HEK293 (cell line): ENCODE measurements at regions not wholly inside any gene's neighbourhood (a gene's known extent, or its start where the extent isn't known, plus 50 kb on each side); places are given as distances from the start of the nearest gene placed in this dataset.

ENCODE experiments used
- CTCF ChIA-PET: fragments of 350-600 bp; formaldehyde crosslinking; extraction: SDS; loops from one replicate; lab custom pipeline; 2021; ENCODE audit warnings: antibody characterized with exemption; lab: Yijun Ruan, JAX
- POLR2A ChIA-PET: fragments of 300-600 bp; formaldehyde crosslinking; extraction: SDS; loops from one replicate; lab custom pipeline; 2020; ENCODE audit warnings: antibody characterized with exemption, inconsistent platforms; lab: Yijun Ruan, JAX
- H3K27ac ChIP-seq: fragments of 200-500 bp; sonication (Bioruptor generic); 2 replicates; pipeline ENCODE4 v1.5.1; 2014; ENCODE audit warnings: low read depth, low read length, control low read depth, inconsistent platforms; ENCODE audit errors: extremely low read depth
- H3K36me3 ChIP-seq, 2 experiments: fragments of 200-500 bp in 1 of 2; sonication (Bioruptor generic) in 1 of 2; 1 replicate in 1 of 2; 2 replicates in 1 of 2; pipeline ENCODE4 v1.5.1; 2014 to 2017; ENCODE audit warnings: inconsistent platforms in 2 of 2, low read length in 2 of 2; ENCODE audit not compliant: control insufficient read depth in 2 of 2, insufficient read depth in 1 of 2
- H3K4me1 ChIP-seq: fragments of 200-500 bp; sonication (Bioruptor generic); 2 replicates; pipeline ENCODE4 v1.5.1; 2014; ENCODE audit warnings: mild to moderate bottlenecking, low read length, inconsistent platforms; ENCODE audit not compliant: control insufficient read depth, insufficient read depth
- H3K4me3 ChIP-seq: 2 replicates; pipeline ENCODE4 v1.5.1; 2011; ENCODE audit warnings: low read depth, mild to moderate bottlenecking, control low read depth, low read length, moderate library complexity
- H3K9me3 ChIP-seq: fragments of 200-500 bp; sonication (Bioruptor generic); 2 replicates; pipeline ENCODE4 v1.5.1; 2014; ENCODE audit warnings: low read depth, low read length, inconsistent platforms; ENCODE audit not compliant: control insufficient read depth, insufficient read depth
- MYNN ChIP-seq: fragments of 450-650 bp; formaldehyde crosslinking; IDR thresholded peaks from 2 replicates; pipeline ENCODE4 v1.5.1; 2016; ENCODE audit warnings: missing biosample characterization, missing genetic modification characterization, borderline replicate concordance
- SP7 ChIP-seq: fragments of 450-650 bp; formaldehyde crosslinking; IDR thresholded peaks from 2 replicates; pipeline ENCODE4 v1.5.1; 2016; ENCODE audit warnings: missing biosample characterization, missing genetic modification characterization
- ZNF114 ChIP-seq: fragments of 450-650 bp; formaldehyde crosslinking; IDR thresholded peaks from 2 replicates; pipeline ENCODE4 v1.5.0; 2017; ENCODE audit warnings: missing biosample characterization, missing genetic modification characterization
- ZNF16 ChIP-seq: fragments of 450-650 bp; formaldehyde crosslinking; IDR thresholded peaks from 2 replicates; pipeline ENCODE4 v1.5.1; 2016; ENCODE audit warnings: low read depth, missing biosample characterization, missing genetic modification characterization
- ZNF37A ChIP-seq: fragments of 450-650 bp; IDR thresholded peaks from 2 replicates; pipeline ENCODE4 v1.5.1; 2018; ENCODE audit warnings: missing biosample characterization, missing genetic modification characterization
- ZNF416 ChIP-seq: fragments of 450-650 bp; formaldehyde crosslinking; IDR thresholded peaks from 2 replicates; pipeline ENCODE4 v1.5.1; 2016; ENCODE audit warnings: missing biosample characterization, missing genetic modification characterization
- ZNF426 ChIP-seq: fragments of 450-650 bp; formaldehyde crosslinking; IDR thresholded peaks from 2 replicates; pipeline ENCODE4 v1.5.1; 2017; ENCODE audit warnings: missing biosample characterization, missing genetic modification characterization, mild to moderate bottlenecking, inconsistent platforms, moderate library complexity
- ZNF521 ChIP-seq: fragments of 450-650 bp; formaldehyde crosslinking; IDR thresholded peaks from 2 replicates; pipeline ENCODE4 v1.5.1; 2017; ENCODE audit warnings: missing biosample characterization, mild to moderate bottlenecking, missing genetic modification characterization
- ZNF768 ChIP-seq: fragments of 450-650 bp; formaldehyde crosslinking; IDR thresholded peaks from 2 replicates; pipeline ENCODE4 v1.5.1; 2018; ENCODE audit warnings: missing biosample characterization, mild to moderate bottlenecking, missing genetic modification characterization
- ZSCAN5A ChIP-seq: fragments of 450-650 bp; formaldehyde crosslinking; IDR thresholded peaks from 2 replicates; pipeline ENCODE4 v1.5.1; 2016; ENCODE audit warnings: missing biosample characterization, missing genetic modification characterization
- TF ChIP-seq, protein P1 (sequence below): fragments of 450-650 bp; formaldehyde crosslinking; IDR thresholded peaks from 2 replicates; pipeline ENCODE4 v1.5.1; 2016; ENCODE audit warnings: missing biosample characterization, missing genetic modification characterization
- TF ChIP-seq, protein P2 (sequence below): fragments of 450-650 bp; formaldehyde crosslinking; IDR thresholded peaks from 2 replicates; pipeline ENCODE4 v1.5.1; 2016; ENCODE audit warnings: missing biosample characterization, missing genetic modification characterization, borderline replicate concordance
- TF ChIP-seq, protein P3 (sequence below): fragments of 450-650 bp; formaldehyde crosslinking; IDR thresholded peaks from 2 replicates; pipeline ENCODE4 v1.5.1; 2016; ENCODE audit warnings: missing biosample characterization, missing genetic modification characterization
- TF ChIP-seq, protein P4 (sequence below): fragments of 450-650 bp; formaldehyde crosslinking; IDR thresholded peaks from 2 replicates; pipeline ENCODE4 v1.5.1; 2017; ENCODE audit warnings: missing biosample characterization, missing genetic modification characterization

GRCh38 chr9:18216376-18216775, 257.6 kb upstream of the ADAMTSL1 start:
- Histone ChIP-seq H3K36me3 (no peaks in the 10 kb centered on the region), H3K4me3 (no peak overlapping the region), H3K4me1 (no peaks in the 10 kb centered on the region), H3K27ac (no peak overlapping the region)
- POLR2A ChIA-PET, result no interaction called here
- CTCF ChIA-PET, result interaction anchor here (0.6 to 3.6 kb wide), 4 partner anchors 142 to 405 kb away, joined by 3 to 23 read pairs (median 4); no protein-coding TSS in a partner anchor
- TF ChIP-seq SP7 (no peak), ZNF16 (tag by site-specific recombination) (no peak), ZNF426 (no peak), ZNF768 (tag by site-specific recombination) (no peak), ZSCAN5A (no peak), MYNN (tag by site-specific recombination) (no peak), ZNF416 (tag by site-specific recombination) (no peak), ZNF521 (tag by site-specific recombination) (no peak), ZNF114 (tag by site-specific recombination) (no peak), ZNF37A (tag by site-specific recombination) (no peak)
- TF ChIP-seq, protein P1, sequence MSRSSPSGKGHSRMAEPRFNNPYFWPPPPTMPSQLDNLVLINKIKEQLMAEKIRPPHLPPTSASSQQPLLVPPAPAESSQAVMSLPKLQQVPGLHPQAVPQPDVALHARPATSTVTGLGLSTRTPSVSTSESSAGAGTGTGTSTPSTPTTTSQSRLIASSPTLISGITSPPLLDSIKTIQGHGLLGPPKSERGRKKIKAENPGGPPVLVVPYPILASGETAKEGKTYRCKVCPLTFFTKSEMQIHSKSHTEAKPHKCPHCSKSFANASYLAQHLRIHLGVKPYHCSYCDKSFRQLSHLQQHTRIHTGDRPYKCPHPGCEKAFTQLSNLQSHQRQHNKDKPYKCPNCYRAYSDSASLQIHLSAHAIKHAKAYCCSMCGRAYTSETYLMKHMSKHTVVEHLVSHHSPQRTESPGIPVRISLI (tag by site-specific recombination), result no peak
- TF ChIP-seq, protein P2, sequence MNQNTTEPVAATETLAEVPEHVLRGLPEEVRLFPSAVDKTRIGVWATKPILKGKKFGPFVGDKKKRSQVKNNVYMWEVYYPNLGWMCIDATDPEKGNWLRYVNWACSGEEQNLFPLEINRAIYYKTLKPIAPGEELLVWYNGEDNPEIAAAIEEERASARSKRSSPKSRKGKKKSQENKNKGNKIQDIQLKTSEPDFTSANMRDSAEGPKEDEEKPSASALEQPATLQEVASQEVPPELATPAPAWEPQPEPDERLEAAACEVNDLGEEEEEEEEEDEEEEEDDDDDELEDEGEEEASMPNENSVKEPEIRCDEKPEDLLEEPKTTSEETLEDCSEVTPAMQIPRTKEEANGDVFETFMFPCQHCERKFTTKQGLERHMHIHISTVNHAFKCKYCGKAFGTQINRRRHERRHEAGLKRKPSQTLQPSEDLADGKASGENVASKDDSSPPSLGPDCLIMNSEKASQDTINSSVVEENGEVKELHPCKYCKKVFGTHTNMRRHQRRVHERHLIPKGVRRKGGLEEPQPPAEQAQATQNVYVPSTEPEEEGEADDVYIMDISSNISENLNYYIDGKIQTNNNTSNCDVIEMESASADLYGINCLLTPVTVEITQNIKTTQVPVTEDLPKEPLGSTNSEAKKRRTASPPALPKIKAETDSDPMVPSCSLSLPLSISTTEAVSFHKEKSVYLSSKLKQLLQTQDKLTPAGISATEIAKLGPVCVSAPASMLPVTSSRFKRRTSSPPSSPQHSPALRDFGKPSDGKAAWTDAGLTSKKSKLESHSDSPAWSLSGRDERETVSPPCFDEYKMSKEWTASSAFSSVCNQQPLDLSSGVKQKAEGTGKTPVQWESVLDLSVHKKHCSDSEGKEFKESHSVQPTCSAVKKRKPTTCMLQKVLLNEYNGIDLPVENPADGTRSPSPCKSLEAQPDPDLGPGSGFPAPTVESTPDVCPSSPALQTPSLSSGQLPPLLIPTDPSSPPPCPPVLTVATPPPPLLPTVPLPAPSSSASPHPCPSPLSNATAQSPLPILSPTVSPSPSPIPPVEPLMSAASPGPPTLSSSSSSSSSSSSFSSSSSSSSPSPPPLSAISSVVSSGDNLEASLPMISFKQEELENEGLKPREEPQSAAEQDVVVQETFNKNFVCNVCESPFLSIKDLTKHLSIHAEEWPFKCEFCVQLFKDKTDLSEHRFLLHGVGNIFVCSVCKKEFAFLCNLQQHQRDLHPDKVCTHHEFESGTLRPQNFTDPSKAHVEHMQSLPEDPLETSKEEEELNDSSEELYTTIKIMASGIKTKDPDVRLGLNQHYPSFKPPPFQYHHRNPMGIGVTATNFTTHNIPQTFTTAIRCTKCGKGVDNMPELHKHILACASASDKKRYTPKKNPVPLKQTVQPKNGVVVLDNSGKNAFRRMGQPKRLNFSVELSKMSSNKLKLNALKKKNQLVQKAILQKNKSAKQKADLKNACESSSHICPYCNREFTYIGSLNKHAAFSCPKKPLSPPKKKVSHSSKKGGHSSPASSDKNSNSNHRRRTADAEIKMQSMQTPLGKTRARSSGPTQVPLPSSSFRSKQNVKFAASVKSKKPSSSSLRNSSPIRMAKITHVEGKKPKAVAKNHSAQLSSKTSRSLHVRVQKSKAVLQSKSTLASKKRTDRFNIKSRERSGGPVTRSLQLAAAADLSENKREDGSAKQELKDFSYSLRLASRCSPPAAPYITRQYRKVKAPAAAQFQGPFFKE (tag by site-specific recombination), result no peak
- TF ChIP-seq, protein P3, sequence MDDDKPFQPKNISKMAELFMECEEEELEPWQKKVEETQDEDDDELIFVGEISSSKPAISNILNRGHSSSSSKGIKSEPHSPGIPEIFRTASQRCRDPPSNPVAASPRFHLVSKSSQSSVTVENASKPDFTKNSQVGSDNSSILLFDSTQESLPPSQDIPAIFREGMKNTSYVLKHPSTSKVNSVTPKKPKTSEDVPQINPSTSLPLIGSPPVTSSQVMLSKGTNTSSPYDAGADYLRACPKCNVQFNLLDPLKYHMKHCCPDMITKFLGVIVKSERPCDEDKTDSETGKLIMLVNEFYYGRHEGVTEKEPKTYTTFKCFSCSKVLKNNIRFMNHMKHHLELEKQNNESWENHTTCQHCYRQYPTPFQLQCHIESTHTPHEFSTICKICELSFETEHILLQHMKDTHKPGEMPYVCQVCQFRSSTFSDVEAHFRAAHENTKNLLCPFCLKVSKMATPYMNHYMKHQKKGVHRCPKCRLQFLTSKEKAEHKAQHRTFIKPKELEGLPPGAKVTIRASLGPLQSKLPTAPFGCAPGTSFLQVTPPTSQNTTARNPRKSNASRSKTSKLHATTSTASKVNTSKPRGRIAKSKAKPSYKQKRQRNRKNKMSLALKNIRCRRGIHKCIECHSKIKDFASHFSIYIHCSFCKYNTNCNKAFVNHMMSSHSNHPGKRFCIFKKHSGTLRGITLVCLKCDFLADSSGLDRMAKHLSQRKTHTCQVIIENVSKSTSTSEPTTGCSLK (tag by site-specific recombination), result no peak
- TF ChIP-seq, protein P4, sequence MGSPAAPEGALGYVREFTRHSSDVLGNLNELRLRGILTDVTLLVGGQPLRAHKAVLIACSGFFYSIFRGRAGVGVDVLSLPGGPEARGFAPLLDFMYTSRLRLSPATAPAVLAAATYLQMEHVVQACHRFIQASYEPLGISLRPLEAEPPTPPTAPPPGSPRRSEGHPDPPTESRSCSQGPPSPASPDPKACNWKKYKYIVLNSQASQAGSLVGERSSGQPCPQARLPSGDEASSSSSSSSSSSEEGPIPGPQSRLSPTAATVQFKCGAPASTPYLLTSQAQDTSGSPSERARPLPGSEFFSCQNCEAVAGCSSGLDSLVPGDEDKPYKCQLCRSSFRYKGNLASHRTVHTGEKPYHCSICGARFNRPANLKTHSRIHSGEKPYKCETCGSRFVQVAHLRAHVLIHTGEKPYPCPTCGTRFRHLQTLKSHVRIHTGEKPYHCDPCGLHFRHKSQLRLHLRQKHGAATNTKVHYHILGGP (tag by site-specific recombination), result no peak
- TF ChIP-seq, all 188 proteins: peak for 0
- no peaks in the 10 kb centered on the region for H3K9me3 ChIP-seq
